ENCODE measurements at regions not wholly inside any gene's neighbourhood (a gene's known extent, or its start where the extent isn't known, plus 50 kb on each side); places are given as distances from the start of the nearest gene placed in this dataset.

- TF ChIP-seq CTCF (IDR thresholded peaks at IDR 0.05 in 2 of 3, conservative IDR thresholded peaks at IDR 0.05 in 1 of 3; ENCODE audit: borderline replicate concordance in 1 of 3, insufficient read depth in 1 of 3, low read depth in 2 of 3, low read length in 2 of 3) (no peak), RAD21 (IDR thresholded peaks at IDR 0.05; ENCODE audit: low read depth) (no peak), EZH2 (IDR thresholded peaks at IDR 0.05) (no peak), POLR2A (IDR thresholded peaks at IDR 0.05; ENCODE audit: borderline replicate concordance, extremely low read depth, insufficient read depth, insufficient read length) (no peak), MAX (IDR thresholded peaks at IDR 0.05) (no peak), CEBPB (IDR thresholded peaks at IDR 0.05; ENCODE audit: low read depth) (no peak), POLR2AphosphoS5 (IDR thresholded peaks at IDR 0.05; ENCODE audit: low read depth, low read length) (no peak), SP1 (IDR thresholded peaks at IDR 0.05; ENCODE audit: low read depth) (no peak), REST (IDR thresholded peaks at IDR 0.05; ENCODE audit: low read depth) (no peak), EGR1 (IDR thresholded peaks at IDR 0.05; ENCODE audit: low read depth) (no peak)
These were observed 57.8 kb upstream of the CTAGE1 start for GRCh38 chr18:22475426-22476100.

Data from HCT116 (cell line).